T47D (cell line): ENCODE measurements at regions not wholly inside any gene's neighbourhood (a gene's known extent, or its start where the extent isn't known, plus 50 kb on each side); places are given as distances from the start of the nearest gene placed in this dataset.
"Not testable (repeated sequence)": the region's sequence is repeated elsewhere in the genome, so short reads cannot be mapped to it uniquely, and the experiment has no call there.

ENCODE experiments used
- DNase-seq, 2 experiments: peaks; one replicate each; pipeline versions ENCODE4 v3.0.0 to v3.0.0-alpha.2; 2011 to 2012; ENCODE audit warnings: low read depth in 1 of 2, low spot score in 1 of 2
- JUND ChIP-seq: IDR thresholded peaks from 2 replicates; pipeline ENCODE4 v1.6.1; 2012; ENCODE audit warnings: low read depth
- in situ Hi-C: cut with HindIII; loops from 2 replicates; pipeline ENCODE4 v1.10.0; 2016; ENCODE audit warnings: low sequenced_read_pairs, low pct_unique_long_range_greater_than_20kb

GRCh38 chr15:24534032-24534431 lies 141.5 kb upstream of the NPAP1 start:
- in situ Hi-C loops = not testable (repeated sequence)
- peak in 1 of 2 experiments; percentile 50 for DNase-seq

GRCh38 chr15:24557281-24557680 lies 118.3 kb upstream of the NPAP1 start:
- DNase-seq, in situ Hi-C loops: not testable (repeated sequence)

DNA sequence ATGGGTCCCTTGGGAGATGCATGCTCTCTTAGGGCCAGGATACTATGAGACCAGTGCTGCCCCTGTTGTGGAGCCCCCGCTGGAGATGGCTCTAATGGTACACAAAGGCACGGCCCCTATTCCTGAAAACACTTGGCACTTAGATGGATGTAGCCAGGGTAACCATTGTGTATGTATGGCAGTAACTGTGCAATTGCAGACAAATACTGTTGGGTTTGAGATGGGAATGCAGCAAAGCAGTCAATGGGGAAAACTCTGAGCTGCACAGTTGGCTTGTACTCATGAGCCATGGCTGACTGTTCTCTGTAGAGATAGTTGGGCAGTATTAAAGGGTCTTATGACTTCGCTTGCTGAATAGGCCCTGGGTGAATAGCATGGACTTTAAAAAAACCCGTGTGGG lies 67.9 kb upstream of the NPAP1 start:
- no peak for TF ChIP-seq JUND
- DNase-seq = no peak
- in situ Hi-C loops = no loop called here

DNA sequence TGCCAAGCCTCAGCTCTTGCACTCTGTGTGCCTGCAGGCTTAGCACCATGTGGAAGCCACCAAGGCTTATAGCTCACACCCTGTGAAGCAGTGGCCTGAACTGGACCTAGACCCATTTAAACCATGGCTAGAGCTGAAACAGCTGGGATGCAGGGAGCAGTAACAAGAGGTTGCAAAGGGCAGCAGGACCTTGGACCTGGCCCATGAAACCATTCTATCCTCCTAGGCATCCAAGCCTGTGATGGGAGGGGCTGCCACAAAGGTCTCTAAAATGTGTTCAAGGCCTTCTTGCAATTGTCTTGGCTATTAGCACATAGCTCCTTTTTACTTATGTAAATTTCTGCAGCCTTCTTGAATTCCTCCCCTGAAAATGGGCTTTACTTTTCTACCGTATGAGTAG lies 57.9 kb upstream of the NPAP1 start:
- in situ Hi-C loops = no loop called here
- TF ChIP-seq JUND = no peak
- DNase-seq = no peak

DNA sequence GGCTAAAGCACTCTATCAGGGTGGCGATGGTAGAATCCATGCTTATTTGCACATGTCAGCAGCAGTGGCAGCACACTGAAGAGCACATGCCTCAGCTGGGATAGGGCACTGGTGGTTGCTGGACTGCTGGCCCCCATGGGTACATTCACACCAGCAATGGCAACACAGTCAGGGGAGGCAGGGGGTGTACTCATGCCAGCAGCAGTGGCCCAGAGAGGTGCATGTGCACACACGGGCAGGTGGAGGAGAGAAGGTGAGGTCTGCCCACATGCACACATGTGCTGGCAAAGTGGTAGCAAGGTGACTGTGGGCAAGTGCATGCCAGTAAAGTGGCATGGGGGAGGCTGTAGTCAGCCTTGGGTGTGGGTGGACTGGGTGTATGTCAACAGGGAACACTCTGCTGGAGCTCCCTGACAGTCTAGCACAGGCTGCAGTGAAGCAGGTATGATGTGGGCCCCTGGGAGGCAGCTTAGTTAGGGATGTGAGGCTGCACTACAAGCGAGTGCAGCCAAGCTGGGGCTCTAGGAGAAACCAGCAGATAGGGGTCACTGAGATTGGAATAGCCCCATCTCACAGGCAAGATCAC lies 53.9 kb upstream of the NPAP1 start:
- in situ Hi-C loops = no loop called here
- TF ChIP-seq JUND = no peak
- DNase-seq = no peak
